ENCODE measurements at regions not wholly inside any gene's neighbourhood (a gene's known extent, or its start where the extent isn't known, plus 50 kb on each side); places are given as distances from the start of the nearest gene placed in this dataset.

GRCh38 chr14:50039734-50040400 is 76.5 kb downstream of the VCPKMT start:
- peak; percentile 42 for DNase-seq

GRCh38 chr14:50040401-50040775 is 76.0 kb downstream of the VCPKMT start:
- DNase-seq: peak; percentile 78

- no peak for DNase-seq
Measured at GRCh38 chr14:50040895-50041465, 75.4 kb downstream of the VCPKMT start.

- DNase-seq: no peak
Measured at GRCh38 chr14:50041980-50042379, 74.4 kb downstream of the VCPKMT start.

- DNase-seq: no peak
Measured at GRCh38 chr14:50044042-50044651, 72.2 kb downstream of the VCPKMT start.

GRCh38 chr14:50045039-50045711 is 71.2 kb downstream of the VCPKMT start:
- peak; percentile 53 for DNase-seq

GRCh38 chr14:50045837-50046236 is 70.5 kb downstream of the VCPKMT start:
- no peak for DNase-seq

GRCh38 chr14:50047274-50047676 is 69.1 kb downstream of the VCPKMT start:
- DNase-seq: no peak

- DNase-seq: no peak
Measured at GRCh38 chr14:50049093-50049492, 67.3 kb downstream of the VCPKMT start.

- no peak for DNase-seq
Measured at GRCh38 chr14:50049703-50050570, 66.4 kb downstream of the VCPKMT start.

GRCh38 chr14:50051106-50051505 is 65.3 kb downstream of the VCPKMT start:
- no peak for DNase-seq

GRCh38 chr14:50051706-50052105 is 64.7 kb downstream of the VCPKMT start:
- DNase-seq: no peak

- DNase-seq: no peak
Measured at GRCh38 chr14:50052517-50052916, 63.9 kb downstream of the VCPKMT start.

GRCh38 chr14:50053935-50054334 is 62.4 kb downstream of the VCPKMT start:
- DNase-seq: no peak

GRCh38 chr14:50055461-50056228 is 60.7 kb downstream of the VCPKMT start:
- DNase-seq: peak; percentile 22

- no peak for DNase-seq
Measured at GRCh38 chr14:50056435-50056834, 59.9 kb downstream of the VCPKMT start.

GRCh38 chr14:50057331-50057730 is 59.0 kb downstream of the VCPKMT start:
- no peak for DNase-seq

GRCh38 chr14:50058113-50058512 is 58.3 kb downstream of the VCPKMT start:
- no peak for DNase-seq

All from fibroblast of skin of abdomen (primary cell).